T1000 (cell line): ENCODE measurements at regions not wholly inside any gene's neighbourhood (a gene's known extent, or its start where the extent isn't known, plus 50 kb on each side); places are given as distances from the start of the nearest gene placed in this dataset.

Experiments used
- DNase-seq: peaks from one replicate; lab custom pipeline; 2025; ENCODE audit warnings: mixed read lengths; lab: John Stamatoyannopoulos, UW

DNA sequence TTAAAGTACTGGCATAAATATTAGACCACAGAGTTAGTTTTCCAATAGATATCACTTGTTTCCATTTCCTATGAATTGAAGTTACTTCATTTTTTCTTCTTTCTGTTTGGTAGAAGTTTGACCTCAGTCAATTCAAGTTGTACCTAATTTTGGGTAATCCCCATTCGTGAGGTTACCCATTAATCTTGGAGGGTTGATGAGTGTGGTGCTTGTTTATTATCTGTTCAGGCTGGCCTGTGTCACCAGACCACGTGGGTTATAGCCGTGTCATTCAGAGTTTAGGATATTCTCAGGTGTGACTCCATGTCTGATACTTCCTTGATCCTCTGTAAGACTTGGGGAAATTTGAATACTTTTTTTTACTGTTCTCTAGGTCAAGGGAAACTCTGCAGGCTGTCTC, 133.9 kb upstream of the TPK1 start:
- DNase-seq = no peak

DNA sequence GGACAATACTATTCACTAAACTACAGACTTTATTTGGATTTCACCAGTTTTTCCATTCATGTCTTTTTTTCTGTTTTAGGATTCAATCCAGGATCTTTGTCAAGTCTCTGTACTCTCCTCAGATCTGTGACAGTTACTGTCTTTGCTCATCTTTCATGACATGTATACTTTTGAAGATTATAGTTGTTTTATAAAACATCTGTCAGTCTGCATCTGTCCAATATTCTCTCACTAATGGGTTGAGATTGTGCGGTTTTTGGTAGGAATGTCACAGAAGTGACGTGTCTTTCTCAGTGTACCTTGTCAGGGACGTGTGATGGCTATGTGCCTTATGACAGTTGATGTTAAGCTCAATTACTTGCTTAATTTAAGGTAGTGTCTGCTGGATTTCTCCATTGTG, 124.9 kb upstream of the TPK1 start:
- no peak for DNase-seq

DNA sequence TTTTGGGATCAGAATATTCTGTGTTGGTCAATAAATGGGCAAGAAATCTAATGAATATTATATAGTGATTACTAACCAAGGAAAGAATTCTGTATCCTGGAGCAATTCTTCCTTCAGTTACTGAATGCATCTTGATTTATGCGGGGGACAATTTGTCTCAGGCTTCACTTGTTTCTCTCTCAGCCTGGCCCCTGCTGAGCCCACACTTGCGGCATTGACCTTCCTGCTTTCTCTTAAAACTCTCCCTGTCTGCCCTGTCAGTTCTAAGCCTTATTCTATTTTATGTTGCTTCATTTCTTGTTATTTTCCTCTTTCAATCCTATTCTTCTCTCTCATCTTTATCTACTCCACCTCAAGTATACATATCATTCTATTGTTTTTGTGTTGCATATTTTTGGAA, 122.1 kb upstream of the TPK1 start:
- DNase-seq = no peak

DNA sequence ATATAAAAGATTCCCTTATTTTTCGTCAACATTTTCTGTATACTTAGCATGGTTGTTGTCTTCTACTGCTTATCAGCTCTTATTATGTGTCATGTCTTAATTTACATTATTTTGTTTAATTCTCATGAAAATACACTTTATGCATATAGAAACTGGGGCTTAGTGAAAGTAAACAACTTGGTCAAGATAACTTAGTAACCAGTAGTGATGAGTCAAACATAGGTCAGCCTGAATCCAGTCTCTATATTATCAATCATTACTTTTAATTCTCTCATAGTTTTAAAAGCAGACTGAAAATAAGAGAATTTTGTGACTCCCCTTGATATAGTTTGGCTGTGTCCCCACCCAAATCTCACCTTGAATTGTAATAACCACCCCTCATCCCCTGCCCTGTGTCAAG, 119.6 kb upstream of the TPK1 start:
- DNase-seq = no peak

DNA sequence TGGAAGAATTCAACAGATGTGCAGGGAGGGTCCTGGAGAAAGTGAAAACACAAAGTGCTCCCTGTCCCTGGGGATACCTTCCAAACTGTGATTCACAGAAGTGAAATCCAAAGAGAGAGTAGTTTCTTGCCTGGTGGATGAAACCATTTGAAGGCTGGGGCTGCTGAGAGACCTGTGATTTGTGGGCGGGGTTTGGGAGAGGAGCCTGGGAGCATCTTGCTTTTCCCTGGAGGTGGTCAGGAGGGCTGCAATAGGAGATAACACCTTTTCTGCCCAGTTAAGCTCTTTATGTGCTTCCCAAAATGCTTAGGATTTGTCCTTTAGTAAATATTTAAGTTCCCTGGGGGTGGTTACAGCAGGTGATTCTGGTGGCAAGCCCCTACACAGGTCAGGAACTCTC, 105.3 kb upstream of the TPK1 start:
- DNase-seq = no peak

DNA sequence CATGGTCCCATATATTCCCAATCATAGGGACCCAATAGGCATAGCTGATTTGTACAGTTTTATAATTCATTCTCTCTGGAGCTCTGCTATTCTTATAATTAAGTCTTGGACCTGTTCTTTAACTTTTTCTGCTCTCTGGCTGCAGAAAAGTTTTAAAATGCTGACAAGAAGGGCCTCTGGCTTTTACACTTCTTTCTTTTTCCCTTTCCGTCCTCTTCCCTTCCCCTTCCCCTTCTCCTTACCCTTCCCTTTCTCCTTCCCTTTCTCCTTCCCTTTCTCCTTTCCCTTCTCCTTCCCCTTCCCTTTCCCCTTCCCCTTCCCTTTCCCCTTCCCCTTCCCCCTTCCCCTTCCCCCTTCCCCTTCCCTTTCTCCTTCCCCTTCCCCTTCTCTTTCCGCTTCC, 101.3 kb upstream of the TPK1 start:
- no peak for DNase-seq

DNA sequence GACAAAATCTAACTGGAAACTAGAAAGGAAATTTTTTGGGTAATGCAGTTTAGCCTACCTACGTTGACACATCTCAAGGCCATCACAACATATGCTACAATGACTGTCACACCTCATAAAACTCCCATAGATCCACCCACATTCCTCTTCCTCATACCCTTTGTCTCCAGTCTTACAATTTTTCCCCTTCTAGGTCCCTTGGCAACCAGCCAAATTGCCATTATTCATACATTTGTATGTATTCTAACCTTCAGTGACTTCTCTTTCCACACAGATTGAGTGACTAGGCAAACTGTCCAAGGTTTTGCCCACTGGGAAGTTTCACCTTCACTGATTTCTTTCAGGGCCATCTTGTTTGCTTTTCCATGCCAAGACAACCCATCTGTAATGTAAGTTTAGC, 100.5 kb upstream of the TPK1 start:
- DNase-seq = no peak

DNA sequence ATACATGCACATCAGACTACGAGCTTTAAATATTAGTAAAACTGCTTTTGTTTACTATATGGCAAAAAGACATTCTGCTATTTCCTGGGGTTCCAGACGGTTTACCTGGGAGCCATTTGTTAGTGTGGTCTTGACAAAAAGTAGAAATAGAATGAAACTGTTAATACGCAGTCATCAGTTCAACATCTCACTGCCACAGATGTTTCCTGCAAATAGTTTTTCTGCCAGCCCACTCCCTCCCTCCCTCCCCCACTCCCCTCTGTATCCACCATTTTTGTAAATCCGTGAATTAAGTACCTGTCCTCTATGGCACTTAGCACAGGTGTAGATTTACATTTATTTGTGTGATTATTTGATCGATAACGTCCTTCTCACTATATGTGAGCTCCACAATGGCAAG, 74.6 kb upstream of the TPK1 start:
- no peak for DNase-seq

DNA sequence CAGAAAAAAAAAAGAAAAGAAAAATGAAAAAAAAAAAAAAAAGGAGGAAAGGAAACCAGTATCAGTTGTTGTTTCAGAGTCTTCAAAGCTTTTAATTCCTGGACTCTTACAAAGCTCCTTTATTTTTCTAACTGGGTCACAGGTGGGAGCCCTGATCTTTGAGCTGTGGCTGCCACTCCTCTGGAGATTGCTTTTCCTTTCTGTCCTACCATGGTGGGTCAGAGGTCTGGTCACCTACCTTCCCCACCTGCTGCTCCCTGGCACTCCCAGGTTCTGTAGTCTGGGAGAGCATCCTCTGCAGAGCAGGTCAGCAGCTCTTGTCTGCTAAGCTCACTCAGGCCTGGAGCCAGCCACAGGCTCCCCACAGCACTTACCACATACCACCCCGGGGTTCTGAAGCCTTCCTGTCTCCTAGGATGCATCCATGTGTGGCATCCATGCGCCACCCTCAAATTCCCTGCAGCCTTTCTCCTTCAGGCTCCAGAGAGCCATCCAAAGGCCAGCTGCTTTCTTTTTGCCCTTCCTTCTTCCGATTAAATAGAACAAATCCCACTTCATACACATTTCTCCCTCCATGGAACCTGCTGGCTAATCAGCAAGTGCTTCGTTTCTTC, 73.2 kb upstream of the TPK1 start:
- no peak for DNase-seq

DNA sequence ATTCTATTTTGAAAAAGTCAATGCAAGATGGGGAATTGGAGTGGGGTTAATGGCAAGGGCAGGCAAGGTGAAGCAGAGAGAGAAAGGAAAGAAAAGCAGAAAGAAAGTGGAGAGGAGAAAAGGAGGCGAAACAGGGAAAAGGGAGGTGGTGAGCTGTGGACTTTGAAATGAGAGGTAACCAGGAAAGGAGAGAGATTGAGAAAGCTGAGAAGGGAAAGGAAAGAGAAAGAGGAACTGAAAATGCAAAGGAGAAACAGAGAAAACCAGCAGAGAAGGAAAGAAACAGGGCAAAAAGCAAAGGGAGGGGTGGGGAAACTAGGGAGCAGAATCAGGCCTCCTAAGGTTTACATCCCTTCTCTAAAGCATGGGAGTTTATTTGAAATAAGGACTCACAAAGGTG, 72.5 kb upstream of the TPK1 start:
- no peak for DNase-seq

DNA sequence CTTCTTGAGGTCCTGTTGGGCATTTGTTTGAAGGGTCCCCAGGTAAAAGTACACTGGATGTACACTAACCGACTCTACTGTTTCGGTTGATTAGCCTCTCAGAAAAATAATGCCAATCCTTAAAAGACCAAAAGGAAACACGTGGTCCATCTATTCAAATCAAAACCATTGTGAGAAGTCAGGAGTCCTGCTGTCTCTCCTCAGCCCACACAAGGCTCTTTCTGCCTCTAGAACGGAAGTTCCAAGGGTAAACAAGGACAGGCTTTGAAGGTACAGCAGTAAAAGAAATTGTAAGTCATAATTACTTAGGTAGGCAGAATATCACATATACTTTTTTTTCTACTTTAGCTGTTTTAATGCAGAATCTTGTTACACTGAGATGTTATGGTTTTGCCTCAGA, 71.7 kb upstream of the TPK1 start:
- DNase-seq = no peak

DNA sequence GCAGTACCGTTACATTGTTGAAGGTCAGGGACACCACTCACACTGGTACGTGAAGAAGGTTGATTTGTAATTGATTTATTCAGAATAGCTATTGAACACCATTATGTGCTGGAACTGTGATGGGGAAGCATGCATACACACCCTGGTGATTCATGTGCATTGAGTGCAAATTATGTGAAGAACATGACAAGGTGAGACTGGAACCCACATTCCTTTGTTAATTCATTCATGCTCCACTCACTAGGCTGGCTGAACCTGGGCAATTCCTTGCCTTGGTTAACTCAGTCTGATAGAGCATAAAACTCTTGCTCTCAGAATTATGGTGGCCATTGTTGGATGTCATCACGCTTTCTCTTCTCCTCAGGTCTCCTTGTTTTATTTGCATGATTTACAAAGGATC, 67.3 kb upstream of the TPK1 start:
- no peak for DNase-seq

DNA sequence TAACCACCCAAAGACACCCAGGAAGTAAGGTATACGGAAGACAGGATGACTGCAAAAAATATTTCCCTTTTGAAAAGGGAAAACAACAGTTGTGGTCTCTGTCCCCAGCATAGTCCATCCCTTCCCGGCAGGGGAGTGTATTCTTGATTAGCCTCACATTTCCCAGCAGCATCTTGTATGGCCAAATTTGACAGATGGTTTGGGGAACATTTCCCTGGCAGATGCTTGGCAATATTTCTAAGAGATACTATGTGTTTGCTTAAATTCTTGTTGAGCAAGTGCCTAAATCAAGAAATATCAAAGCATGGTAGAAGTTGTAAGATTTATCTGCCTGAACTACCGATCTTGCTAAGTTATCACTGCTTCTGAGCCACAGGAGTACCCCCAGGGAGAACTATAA, 56.9 kb upstream of the TPK1 start:
- DNase-seq = no peak
